ENCODE measurements at regions not wholly inside any gene's neighbourhood (a gene's known extent, or its start where the extent isn't known, plus 50 kb on each side); places are given as distances from the start of the nearest gene placed in this dataset.

DNA sequence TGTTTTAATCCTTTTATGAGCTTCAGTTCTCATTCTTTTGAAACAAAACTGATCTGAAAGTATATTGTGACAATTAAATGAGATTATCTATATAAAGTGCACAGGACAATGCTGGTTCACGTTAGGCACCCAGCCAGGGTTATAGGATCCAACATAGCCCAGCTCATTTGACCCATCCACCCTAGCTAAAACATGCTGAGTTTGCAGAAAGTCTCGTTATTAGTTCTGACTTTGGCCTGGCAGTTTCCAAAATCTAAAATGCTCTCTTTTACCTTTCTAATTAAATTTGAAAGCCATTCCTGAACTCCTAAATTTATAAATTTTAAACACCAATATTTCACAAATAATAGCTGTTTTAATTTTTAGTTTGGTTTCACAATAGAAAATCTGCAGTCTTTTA, 131.9 kb upstream of the PTPRD start:
- WGBS (ENCODE audit: missing lambda C conversion rate), result 2% methylated on average over 2 of the region's 2 CpGs
- TF ChIP-seq MAFK (IDR thresholded peaks at IDR 0.05; ENCODE audit: partially characterized antibody), result peak; percentile 84
- TF ChIP-seq, protein P1, sequence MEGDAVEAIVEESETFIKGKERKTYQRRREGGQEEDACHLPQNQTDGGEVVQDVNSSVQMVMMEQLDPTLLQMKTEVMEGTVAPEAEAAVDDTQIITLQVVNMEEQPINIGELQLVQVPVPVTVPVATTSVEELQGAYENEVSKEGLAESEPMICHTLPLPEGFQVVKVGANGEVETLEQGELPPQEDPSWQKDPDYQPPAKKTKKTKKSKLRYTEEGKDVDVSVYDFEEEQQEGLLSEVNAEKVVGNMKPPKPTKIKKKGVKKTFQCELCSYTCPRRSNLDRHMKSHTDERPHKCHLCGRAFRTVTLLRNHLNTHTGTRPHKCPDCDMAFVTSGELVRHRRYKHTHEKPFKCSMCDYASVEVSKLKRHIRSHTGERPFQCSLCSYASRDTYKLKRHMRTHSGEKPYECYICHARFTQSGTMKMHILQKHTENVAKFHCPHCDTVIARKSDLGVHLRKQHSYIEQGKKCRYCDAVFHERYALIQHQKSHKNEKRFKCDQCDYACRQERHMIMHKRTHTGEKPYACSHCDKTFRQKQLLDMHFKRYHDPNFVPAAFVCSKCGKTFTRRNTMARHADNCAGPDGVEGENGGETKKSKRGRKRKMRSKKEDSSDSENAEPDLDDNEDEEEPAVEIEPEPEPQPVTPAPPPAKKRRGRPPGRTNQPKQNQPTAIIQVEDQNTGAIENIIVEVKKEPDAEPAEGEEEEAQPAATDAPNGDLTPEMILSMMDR (IDR thresholded peaks at IDR 0.05), result no peak
- FAIRE-seq (no peak), DNase-seq (ENCODE audit: low read depth in 1 of 2, low spot score in 1 of 2) (no peak), ATAC-seq (no peak)
- POLR2A ChIA-PET, result no interaction called here
- CTCF ChIA-PET, result no interaction called here
- H3K4me3 ChIP-seq, result no peak overlapping the region
- no peak overlapping the region for H3K27ac ChIP-seq
- H3K9me3 ChIP-seq, result no peaks in the 10 kb centered on the region
- no peaks in the 10 kb centered on the region for H3K4me1 ChIP-seq
- no peak overlapping the region for H3K4me2 ChIP-seq

DNA sequence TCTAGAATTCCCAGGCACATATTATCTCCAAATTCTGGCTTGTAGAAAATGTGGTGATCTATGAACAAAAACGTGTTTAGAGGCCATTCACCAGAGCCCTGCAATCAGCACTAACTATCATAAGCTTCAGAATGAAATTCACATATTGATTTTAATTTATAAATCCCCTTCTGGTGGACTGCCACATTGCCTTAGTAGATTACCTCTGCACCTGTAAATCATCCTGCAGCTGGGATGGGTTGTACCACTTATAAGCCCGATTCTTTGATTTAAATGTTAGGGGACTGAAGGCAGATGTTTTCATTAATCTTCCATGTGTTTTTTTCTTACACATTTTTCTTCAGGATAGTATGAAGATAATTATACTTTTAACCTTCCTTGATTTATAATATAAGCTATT, 140.7 kb upstream of the PTPRD start:
- Histone ChIP-seq H3K9me3 (no peaks in the 10 kb centered on the region), H3K27ac (no peak overlapping the region), H3K4me1 (no peaks in the 10 kb centered on the region), H3K4me3 (no peak overlapping the region), H3K4me2 (no peak overlapping the region)
- no peak for ATAC-seq
- ChIA-PET POLR2A (no interaction called here), CTCF (no interaction called here)
- WGBS (ENCODE audit: missing lambda C conversion rate), result 0% methylated on average over 2 of the region's 2 CpGs
- FAIRE-seq, result no peak
- TF ChIP-seq CBX8 (IDR thresholded peaks at IDR 0.05) (no peak), CEBPB (IDR thresholded peaks at IDR 0.05) (no peak), RAD21 (conservative IDR thresholded peaks at IDR 0.05 in 1 of 2, IDR thresholded peaks at IDR 0.05 in 1 of 2) (no peak), SMC3 (IDR thresholded peaks at IDR 0.05) (no peak), JUN (IDR thresholded peaks at IDR 0.05) (no peak), ZSCAN20 (CRISPR knock-in tag; IDR thresholded peaks at IDR 0.05) (no peak)
- TF ChIP-seq, protein P2, sequence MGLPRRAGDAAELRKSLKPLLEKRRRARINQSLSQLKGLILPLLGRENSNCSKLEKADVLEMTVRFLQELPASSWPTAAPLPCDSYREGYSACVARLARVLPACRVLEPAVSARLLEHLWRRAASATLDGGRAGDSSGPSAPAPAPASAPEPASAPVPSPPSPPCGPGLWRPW (IDR thresholded peaks at IDR 0.05), result no peak
- DNase-seq (ENCODE audit: low read depth in 1 of 2, low spot score in 1 of 2), result no peak

DNA sequence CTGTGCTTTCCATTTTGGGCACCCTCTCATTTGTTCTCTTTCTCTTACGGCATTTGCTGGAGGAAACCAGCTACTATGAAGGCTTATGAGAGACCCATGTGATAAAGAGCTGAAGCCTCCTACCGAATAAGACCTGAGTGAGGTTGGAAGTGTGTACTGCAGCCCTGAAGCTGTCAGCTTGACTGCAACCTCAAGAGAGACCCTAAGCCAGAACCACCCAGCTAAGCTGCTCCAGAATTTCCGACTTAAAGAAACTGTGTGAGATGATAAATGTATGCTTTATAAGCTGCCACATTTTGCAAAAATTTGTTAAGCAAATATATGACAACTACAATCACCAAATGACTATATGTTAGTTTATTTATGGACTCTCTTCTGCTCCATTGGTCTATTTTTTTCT, 151.7 kb upstream of the PTPRD start:
- H3K9me3 ChIP-seq, result no peaks in the 10 kb centered on the region
- POLR2A ChIA-PET, result no interaction called here
- H3K4me2 ChIP-seq, result no peak overlapping the region
- TF ChIP-seq, protein P1 (IDR thresholded peaks at IDR 0.05), result no peak
- no peak for TF ChIP-seq CBX2 (IDR thresholded peaks at IDR 0.05; ENCODE audit: borderline replicate concordance, low read depth)
- no peak for TF ChIP-seq EHF (CRISPR knock-in tag; IDR thresholded peaks at IDR 0.05)
- TF ChIP-seq BHLHE40 (IDR thresholded peaks at IDR 0.05; ENCODE audit: low read depth, low read length), result no peak
- no peak for TF ChIP-seq RCOR1 (IDR thresholded peaks at IDR 0.05; ENCODE audit: low read depth, low read length)
- TF ChIP-seq NFE2L2 (conservative IDR thresholded peaks at IDR 0.05; ENCODE audit: low read length), result no peak
- no peak for DNase-seq (ENCODE audit: low read depth in 1 of 2, low spot score in 1 of 2)
- no peak for FAIRE-seq
- no peak for ATAC-seq
- H3K4me3 ChIP-seq, result no peak overlapping the region
- H3K4me1 ChIP-seq, result no peaks in the 10 kb centered on the region
- no peak overlapping the region for H3K27ac ChIP-seq
- WGBS (ENCODE audit: missing lambda C conversion rate), result 7% methylated on average over 3 of the region's 3 CpGs
- CTCF ChIA-PET, result no interaction called here

GRCh38 chr9:10773136-10773535, 160.3 kb upstream of the PTPRD start:
- Histone ChIP-seq H3K27ac (no peak overlapping the region), H3K9me3 (0 out of 3 replicates have a peak, but pooled peaks cover 8% of the 10 kb centered on the region), H3K4me2 (no peak overlapping the region), H3K4me1 (no peaks in the 10 kb centered on the region), H3K4me3 (no peak overlapping the region)
- WGBS (ENCODE audit: missing lambda C conversion rate), result 2% methylated on average over 4 of the region's 4 CpGs
- no peak for DNase-seq (ENCODE audit: low read depth in 1 of 2, low spot score in 1 of 2)
- POLR2A ChIA-PET, result no interaction called here
- no peak for FAIRE-seq
- CTCF ChIA-PET, result no interaction called here
- TF ChIP-seq EHF (CRISPR knock-in tag; IDR thresholded peaks at IDR 0.05) (no peak), CHD2 (IDR thresholded peaks at IDR 0.05; ENCODE audit: low read length, partially characterized antibody) (no peak), CHD4 (IDR thresholded peaks at IDR 0.05; ENCODE audit: borderline replicate concordance) (no peak), HOXA7 (CRISPR knock-in tag; IDR thresholded peaks at IDR 0.05) (no peak), GATA3 (IDR thresholded peaks at IDR 0.05; ENCODE audit: borderline replicate concordance) (no peak), TFCP2L1 (CRISPR knock-in tag; IDR thresholded peaks at IDR 0.05) (no peak)
- TF ChIP-seq, protein P1 (IDR thresholded peaks at IDR 0.05), result no peak
- no peak for ATAC-seq

Data from A549 (cell line).